ENCODE measurements at regions not wholly inside any gene's neighbourhood (a gene's known extent, or its start where the extent isn't known, plus 50 kb on each side); places are given as distances from the start of the nearest gene placed in this dataset.
"Not testable (repeated sequence)": the region's sequence is repeated elsewhere in the genome, so short reads cannot be mapped to it uniquely, and the experiment has no call there.

DNA sequence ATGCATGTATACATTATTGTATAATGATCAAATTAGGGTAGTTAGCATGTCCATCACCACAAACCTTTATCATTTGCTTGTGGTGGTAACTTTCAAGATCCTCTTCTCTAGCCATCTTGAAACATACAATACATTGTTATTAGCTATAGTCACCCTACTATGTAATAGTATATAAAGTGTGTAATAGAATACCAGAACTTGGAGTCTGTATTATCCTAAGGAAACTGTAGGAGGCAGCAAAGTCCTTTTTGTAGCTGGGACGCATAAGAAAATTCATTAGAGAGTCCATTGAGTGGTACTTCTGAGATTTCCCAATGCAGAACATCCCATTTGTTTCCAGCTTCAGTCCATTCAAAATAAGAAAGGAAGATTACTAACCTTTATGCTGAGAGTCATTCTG is 325.9 kb upstream of the LRFN5 start:
- DNase-seq = no peak

DNA sequence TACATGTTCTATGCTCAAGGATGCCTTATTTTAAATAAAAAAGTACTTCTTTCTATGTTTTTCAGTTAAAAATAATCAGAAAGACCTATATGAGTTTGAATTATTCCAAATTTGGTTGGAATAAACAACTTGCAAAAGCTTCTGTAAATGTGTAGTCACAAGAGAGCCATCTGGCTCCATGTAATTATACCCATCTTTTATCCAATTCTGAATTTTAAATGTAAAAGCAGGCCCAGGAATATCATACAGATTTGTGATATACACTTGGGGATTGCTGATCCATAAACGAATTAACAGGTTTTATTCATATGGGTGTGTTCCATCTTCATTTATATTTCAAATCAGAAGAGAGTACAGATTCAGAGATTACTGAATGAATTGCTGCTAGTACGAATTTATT is 329.2 kb upstream of the LRFN5 start:
- no peak for DNase-seq

DNA sequence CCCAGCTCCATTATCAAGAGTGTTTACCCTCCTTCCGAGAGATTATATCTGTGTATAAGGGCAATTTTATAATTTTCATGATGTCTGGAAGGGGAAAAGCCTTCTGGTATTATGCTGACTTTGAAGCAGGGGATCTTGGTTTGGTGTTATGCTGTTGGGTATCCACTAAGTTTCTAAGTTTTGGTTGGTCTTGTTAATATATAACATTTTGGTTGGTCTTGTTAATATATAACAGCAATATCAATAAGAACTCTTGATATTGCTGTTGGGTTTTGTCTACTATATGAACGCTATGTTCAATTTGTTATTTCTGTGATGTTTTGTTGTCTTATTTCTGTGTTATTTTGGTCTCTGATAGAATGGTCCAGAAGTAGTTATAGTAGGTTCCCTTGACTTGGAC is 349.2 kb upstream of the LRFN5 start:
- DNase-seq = no peak

DNA sequence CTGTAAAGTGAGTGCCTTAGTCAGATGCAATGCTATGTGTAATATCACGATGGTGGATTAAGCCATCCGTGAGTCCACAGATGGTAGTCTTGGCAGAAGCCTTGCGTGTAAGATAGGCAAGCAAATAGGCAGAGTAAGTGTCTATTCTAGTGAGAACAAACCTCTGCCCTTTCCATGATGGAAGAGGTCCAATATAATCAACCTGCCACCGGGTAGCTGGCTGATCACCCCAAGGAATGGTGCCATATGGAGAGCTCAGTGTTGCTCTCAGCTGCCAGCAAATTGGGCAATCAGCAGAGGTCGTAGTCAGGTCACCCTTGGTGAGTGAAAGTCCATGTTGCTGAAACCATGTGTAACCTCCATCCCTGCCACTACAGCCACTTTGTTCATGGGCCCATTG is 371.2 kb upstream of the LRFN5 start:
- DNase-seq = no peak

DNA sequence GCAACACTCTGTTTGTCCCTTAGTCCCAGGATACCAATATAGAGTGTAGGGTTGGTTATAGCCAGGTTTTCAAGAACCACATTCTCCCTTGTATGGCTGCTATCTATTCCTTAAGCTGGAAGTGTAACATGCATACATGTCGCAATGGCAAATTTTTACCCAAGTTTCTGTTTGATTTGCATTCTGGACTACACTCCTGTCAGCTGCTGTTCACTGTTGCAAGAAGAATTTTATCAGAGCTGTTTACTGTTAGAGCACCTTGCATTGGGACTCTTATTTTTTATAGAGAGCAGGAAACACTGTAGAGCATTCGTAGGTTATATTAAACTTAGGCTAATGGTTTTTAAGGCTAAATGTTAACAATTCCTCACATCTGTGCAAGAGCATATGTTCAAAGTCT is 376.0 kb upstream of the LRFN5 start:
- DNase-seq = no peak

DNA sequence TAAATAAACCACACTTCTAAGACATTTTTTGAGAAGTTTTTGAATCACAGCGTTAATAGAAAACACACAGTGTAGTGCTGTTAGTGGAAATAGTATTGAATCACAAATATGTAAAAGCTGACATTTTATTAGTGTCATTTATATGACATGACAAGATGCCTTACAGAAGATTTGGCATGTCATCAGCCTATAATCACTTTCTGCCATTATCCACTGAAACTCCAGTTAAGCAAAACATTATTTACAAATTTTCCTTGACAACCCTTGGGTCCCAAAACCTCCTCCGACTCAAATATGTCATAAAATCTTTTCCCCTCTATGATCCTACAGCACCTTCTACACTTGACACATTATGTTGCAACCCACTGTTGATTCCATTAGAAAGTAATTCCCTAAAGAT is 376.9 kb upstream of the LRFN5 start:
- no peak for DNase-seq

DNA sequence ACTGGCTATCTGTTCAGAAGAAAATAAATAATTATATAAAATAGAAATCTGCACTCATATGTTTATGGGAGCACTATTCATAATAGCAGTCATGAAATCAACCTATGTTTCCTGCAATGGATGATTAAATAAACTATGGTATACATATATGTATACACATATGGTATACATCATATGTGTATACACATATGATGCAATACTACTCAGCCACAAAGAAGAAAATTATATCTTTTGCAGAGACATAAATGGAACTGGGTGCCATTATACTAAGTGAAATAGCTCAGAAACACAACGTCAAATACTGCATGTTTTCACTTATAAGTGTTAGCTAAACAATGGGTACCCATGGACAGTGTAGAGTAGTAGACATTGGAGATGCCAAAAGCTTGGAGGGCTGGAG is 381.2 kb upstream of the LRFN5 start:
- DNase-seq = no peak

DNA sequence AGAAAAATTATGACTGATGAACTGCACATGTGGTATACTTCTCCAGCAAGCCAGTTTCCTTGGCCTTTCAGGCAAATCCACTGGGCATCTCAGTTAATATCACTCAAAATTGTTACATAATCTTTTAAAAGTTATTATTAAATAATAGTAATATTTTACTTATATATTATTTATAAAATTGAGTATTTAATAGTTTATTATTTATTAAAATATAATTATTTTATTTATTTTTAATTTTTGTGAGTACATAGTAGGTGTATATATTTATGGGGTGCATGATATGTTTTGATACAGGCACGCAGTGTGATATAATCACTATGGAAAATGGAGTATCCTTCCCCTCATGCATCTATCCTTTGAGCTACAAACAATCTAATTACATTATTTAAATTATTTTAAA is 384.1 kb upstream of the LRFN5 start:
- DNase-seq = no peak

DNA sequence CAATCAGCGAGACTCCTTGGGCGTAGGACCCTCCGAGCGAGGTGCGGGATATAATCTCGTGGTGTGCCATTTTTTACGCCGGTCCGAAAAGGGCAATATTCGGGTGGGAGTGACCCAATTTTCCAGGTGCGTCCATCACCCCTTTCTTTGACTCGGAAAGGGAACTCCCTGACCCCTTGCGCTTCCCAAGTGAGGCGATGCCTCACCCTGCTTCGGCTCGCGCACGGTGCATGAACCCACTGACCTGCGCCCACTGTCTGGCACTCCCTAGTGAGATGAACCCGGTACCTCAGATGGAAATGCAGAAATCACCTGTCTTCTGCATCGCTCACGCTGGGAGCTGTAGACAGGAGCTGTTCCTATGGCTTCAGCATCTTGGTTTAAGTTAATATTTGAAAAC is 391.7 kb upstream of the LRFN5 start:
- not testable (repeated sequence) for DNase-seq

DNA sequence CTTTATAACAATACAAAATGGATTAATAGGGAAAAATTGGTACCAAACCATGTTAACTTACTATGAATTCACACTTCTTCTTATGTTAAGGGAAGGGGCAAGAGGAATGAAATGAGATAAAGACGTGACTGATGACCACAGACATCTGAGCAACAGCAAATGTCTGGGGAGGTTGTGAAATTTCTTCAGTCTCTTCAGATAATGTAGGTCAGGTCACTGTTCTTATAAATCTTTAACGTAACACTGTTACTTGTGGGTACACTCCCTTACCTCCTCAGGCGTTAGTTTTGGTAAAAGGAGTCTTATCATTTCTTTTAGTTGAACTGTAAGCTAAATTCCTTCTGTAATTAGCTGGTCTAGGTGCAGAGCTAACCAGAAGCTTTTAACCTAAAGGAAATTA is 405.0 kb upstream of the LRFN5 start:
- no peak for DNase-seq

DNA sequence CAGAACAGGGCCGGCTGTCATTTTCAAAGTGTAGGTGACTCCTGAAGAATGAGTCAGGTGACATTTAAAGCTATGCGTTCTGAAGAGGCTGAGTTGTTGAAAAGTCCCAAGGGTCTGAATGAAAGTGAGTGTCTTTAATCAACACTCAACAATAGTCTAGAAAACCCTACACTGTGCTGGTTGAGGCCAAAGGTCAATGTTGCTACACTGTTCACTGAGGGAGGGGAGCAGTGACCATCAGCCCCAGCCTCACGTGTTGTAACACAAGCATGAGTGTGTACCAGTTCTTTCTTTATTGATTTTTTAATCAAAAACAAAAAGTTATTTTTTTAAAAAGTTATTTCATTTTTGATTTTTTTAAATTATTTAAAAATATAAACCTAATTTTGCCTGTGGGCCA is 418.8 kb upstream of the LRFN5 start:
- no peak for DNase-seq

DNA sequence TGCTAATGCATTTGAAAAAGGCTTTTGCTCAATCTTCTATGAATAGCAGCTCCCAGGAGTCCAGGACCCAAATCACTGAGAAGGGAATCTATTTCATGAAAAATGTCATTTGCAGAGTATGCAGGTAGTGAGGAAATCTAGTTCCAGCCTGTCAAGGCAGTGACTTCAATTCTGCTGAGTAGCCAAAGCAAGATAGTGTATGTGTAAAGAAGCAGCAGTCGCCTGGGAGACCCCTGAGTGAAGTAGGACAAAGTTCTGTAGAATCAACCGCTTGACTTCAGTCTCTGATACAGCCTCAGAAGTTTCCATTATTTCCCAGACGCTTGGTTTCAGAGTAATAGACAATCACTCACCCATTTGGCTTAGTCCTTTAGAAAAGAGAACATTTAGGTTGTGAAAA is 435.6 kb upstream of the LRFN5 start:
- DNase-seq = no peak

DNA sequence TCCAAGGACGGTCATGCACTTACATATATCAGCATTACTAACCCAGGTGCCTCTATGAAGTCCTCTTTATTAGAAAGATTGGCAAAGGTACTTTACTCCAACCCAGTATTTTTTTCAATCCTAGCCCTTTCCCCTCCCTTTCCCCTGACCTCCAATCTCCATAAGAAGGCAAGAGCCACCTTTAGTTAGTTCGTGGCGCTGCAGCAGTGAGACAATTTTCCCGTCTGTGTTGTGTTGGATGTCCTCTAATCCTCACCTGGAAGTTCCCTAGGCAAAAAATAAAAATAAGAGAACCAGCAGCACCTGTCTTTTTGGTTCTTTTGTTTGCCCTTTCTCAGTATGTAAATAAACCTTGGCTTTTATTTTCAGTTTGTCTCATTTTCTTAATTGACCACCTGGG is 439.6 kb upstream of the LRFN5 start:
- no peak for DNase-seq

DNA sequence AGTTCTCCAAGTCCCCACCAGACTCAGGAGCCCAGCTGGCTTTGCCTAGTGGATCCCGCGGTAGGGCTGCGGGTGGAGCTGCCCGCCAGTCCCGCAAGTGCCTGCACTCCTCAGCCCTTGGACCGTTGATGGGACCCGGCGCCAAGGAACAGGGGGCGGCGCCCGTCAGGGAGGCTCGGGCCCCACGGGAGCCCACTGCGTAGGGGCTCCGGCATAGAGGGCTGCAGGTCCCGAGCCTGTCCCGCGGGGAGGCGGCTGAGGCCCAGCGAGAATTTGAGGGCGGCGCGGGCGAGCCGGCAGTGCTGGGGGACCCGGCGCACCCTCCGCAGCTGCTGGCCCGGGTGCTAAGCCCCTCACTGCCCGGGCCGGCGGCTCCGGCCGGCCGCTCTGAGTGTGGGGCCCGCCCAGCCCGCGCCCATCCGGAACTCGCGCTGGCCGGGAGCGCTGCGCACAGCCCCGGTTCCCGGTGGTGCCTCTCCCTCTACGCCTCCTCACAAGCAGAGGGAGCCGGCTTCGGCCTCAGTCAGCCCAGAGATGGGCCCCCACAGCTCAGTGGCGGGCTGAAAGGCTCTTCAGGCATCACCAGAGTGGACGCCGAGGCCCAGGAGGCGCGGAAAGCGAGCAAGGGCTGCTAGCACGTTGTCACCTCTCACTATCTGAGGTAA is 452.4 kb upstream of the LRFN5 start:
- DNase-seq = no peak

DNA sequence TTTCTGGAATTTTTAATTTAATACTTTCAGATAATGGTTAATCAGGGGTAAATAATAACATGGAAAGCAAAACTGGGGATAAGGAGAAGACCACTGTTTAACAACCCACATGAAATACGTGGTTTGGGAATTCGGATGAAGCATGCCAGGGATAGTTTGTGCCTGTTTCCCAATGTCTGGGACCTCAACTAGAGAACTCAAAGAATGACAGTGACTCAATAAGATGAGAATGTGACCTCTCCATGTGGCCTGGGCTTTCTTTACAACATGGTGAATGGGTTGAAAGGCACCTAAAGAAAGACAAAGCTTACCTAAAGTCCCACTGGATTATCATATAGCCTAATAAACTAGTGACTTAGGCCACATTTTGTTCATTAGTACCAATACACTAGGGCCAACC is 460.3 kb upstream of the LRFN5 start:
- DNase-seq = no peak

DNA sequence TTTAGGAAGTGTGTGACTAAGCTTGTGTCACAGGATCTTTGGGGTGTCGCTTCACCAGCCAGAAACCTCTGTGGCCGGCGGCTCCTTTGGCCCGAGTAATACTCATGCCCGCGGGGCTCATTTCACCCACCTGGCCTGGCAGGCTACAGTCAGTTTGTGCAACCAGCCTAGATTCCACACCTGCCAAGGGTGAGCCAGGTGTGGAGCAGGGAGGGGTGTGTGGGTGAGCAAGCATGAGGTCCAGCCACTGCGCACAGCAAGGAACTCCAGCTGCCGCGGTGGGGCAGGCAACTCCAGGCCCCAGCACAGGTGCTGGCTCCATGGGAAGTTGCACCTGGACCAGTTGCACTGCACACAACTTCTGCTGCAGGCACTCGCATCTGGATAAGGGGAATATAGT is 462.3 kb upstream of the LRFN5 start:
- DNase-seq = no peak

DNA sequence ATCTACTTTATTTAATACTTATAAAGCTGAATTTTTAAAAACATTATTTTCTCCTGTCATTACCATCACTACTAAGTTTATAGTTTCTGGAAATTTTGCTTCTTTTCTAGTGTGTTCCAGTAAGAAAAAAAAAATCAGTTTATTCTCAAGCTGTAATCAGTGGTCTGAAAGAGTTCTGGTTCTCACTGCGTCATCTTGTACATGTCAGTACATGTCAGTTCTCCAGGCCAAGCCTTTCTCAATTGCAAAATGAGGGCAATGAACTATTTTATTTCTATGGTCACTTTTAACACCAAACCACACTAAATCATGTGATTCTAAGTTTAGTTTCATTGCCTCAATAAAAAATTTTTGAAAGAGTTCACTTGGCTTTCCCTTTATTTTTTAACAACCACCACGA is 468.9 kb upstream of the LRFN5 start:
- DNase-seq = peak; percentile 23

DNA sequence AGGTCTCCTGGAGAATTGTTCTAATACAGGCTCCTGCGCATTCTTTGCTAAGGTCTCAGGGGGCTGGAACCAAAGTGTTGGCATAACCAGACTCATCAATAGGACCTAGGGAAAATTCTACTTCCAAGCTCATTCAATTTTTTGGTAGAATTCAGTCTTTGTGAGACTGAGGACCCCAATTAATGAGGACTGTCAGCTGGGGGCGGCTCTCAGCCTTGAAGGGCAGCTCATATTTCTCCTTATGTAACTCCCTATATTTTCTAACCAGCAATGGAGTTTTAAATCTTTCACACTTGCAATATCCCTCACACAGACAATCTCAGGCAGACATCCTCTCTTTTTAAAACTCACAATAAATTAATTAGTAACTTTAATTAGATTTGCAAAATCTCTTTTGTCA is 476.4 kb upstream of the LRFN5 start:
- DNase-seq = no peak

DNA sequence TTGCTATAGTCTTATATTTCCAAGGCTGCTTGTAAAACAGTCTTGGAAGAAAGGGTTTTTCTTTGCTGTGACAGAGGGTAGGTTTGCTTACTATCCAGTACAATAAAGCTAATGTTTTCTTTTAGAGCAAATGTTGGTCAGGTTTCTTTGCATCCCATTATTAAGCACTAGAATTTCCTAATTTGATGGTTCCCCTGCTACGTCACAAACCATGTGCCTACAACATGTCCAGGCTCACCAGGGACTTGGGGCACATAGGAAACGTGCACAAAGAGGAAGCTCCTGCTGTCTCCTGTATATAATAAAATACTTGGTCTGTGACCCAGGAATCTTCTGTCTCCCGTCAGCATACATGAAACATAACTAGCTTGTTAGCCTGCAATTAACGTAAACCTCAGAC is 486.3 kb upstream of the LRFN5 start:
- DNase-seq = no peak

DNA sequence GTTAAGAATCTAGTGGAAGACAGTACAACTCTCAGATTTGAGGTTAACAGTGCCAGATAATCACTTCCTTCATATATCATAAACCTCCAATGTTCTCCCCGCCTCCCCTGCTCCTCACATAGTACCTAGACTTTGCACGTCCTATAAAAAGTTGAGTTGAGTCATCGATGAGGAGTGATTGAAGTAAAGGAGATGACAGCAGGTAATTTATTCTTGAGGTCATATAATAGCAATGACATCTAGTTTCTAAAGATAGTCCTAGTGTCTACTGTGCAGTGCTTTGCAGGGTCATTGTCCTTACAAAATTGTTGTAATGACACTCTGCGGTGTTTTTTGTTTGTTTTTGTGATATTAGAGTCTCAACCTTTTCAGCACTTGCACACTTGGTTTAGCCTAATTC is 510.5 kb upstream of the LRFN5 start:
- DNase-seq = no peak

DNA sequence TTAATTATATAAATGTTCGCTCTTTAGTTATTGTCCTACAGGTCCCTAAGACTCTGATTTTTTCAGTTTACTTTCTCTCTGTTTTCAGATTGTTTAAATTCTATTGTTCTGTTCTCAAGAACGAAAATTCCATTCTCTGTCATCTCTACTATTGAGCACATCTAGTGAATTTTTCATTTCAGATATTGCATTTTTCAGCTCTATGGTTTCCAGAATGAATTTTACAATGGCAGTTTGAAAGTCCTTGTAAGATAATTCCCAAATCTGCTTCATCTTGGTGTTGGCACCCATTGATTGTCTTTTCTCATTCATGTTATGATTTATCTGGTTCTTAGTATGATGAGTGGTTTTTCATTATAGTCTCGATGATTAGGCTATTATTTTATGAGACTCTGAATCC is 519.6 kb upstream of the LRFN5 start:
- DNase-seq = no peak

DNA sequence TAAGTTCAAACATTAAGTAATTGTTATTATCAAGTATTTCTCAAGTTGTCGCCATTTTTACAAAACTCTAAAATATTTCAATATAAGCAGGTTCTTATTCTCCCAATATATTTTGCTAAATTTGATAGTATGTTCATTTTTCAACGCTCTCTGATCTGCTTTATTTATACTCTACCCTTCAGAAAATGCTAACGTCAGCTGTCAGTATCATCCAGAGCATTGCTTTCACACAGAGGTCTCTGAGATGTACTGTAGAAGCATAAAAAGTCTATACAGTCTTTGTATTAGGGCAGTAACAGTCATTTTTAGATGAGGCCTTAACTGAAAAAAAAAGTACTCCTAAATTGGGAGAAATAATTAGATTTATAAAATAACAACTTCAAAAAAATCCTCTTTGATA is 533.1 kb upstream of the LRFN5 start:
- DNase-seq = no peak

DNA sequence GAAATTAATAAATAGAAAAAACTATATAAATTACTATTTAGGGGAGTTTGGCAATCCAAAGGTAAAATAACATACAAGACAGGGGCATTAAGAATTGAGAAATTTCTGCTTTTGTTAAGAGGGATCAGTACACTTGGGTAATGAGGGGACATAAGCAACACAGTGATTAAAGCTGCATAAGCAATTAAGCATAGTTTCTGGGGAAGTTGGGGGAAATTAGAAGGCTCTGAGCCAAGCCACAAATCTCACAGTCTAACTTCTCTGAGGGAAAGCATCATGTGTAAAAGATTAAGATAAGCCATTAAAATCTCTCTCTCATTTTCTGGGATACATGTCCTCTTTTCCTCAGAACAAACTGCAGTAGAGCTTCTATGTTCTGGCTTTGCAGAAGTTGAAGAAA is 533.9 kb upstream of the LRFN5 start:
- DNase-seq = no peak

DNA sequence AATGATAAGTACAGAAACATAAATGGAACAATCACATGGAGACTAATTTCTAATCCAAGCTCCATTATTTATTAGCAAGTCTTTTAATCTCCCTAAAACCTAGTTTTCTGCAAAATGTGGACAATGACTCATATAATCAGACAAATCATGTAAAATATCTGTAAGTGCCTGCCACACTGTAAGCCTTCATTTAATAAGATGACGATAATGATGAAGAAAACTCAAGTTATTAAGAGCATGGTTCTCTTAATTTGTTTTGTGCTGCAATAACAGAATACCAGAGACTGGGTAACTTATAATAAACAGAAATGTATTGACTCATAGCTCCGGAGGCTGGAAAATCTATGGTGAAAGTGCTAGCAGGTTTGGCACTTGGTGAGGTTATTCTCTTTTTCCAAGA is 535.3 kb upstream of the LRFN5 start:
- no peak for DNase-seq

DNA sequence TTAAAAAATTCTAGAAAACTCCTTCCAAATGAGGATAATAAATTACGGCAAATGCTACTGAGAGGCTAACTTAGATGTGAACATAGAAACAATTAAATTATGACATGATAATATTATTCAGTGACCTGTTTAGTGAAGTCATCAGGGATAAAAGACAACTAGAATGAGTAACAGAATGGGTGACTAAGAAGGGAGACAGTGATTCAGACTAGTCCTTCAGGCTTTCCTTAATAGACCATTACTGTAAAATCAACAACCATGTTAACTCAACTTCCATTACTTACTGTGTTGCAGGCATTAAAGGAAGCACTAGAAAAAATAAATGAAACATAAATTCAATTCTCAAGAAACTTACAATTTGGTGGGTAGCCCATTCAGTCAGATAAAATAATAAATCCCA is 543.9 kb upstream of the LRFN5 start:
- no peak for DNase-seq

DNA sequence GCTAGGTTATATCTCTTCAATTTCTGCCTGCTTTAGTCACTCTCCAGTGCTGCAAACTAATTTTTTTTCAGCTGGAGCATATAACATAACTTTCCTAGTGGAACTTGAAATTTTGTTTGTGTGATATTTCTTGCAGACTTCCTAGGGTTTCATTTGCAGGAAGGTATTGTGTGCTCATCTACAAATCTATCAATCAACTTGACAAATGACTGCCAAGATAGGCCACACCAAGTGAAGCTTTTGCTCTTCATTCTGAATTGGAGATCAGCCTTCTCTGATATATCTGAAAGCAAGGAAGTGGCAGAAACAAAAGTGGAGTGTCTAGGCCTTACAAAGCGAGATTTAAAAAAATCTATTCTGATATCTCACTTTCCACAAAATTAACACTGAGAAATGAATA is 551.1 kb upstream of the LRFN5 start:
- DNase-seq = no peak
